H1 (cell line): ENCODE measurements at regions not wholly inside any gene's neighbourhood (a gene's known extent, or its start where the extent isn't known, plus 50 kb on each side); places are given as distances from the start of the nearest gene placed in this dataset.

Source experiments
- CTCF ChIA-PET: fragments of 300-600 bp; sonication (Branson Sonifier 250); formaldehyde crosslinking; loops from one replicate; lab custom pipeline; 2021; ENCODE audit not compliant: partially characterized antibody; lab: Charles Lee
- POLR2A ChIA-PET: fragments of 300-600 bp; sonication (Branson Sonifier 250); formaldehyde crosslinking; loops from one replicate; lab custom pipeline; 2021; ENCODE audit warnings: inconsistent platforms; ENCODE audit not compliant: partially characterized antibody; lab: Charles Lee
- DNase-seq, 2 experiments: peaks; one replicate each; pipeline versions ENCODE4 v3.0.0 to v3.0.0-alpha.2; 2010 to 2022; ENCODE audit warnings: low spot score in 2 of 2, low read depth in 1 of 2, mixed read lengths in 1 of 2
- FAIRE-seq: peaks from 2 replicates; lab custom pipeline; 2011; peaks lifted over from hg19 to GRCh38; lab: Jason Lieb, UNC
- H2AFZ ChIP-seq: 2 replicates; pipeline ENCODE4 v1.8.1; 2012; ENCODE audit warnings: low read length, inconsistent platforms
- H2AK5ac ChIP-seq: 2 replicates; pipeline ENCODE4 v1.6.1; 2013; ENCODE audit warnings: low read depth, low read length
- H2BK120ac ChIP-seq: replicated peaks from 2 replicates; pipeline ENCODE3; 2013; ENCODE audit warnings: low read depth, low read length, inconsistent platforms
- H2BK12ac ChIP-seq: 2 replicates; pipeline ENCODE4 v1.6.1; 2013; ENCODE audit warnings: low read depth, low read length
- H2BK15ac ChIP-seq: 2 replicates; pipeline ENCODE4 v1.6.1; 2013; ENCODE audit warnings: low read length
- H2BK20ac ChIP-seq: 2 replicates; pipeline ENCODE4 v1.6.1; 2013; ENCODE audit warnings: low read length
- H2BK5ac ChIP-seq: 2 replicates; pipeline ENCODE4 v1.6.1; 2013; ENCODE audit warnings: low read depth, low read length
- H3K14ac ChIP-seq: 2 replicates; pipeline ENCODE4 v1.6.1; 2013; ENCODE audit warnings: inconsistent platforms; ENCODE audit not compliant: insufficient read length
- H3K18ac ChIP-seq: 2 replicates; pipeline ENCODE4 v1.6.1; 2013; ENCODE audit warnings: low read length; ENCODE audit errors: extremely low read depth
- H3K23ac ChIP-seq: 2 replicates; pipeline ENCODE4 v1.6.1; 2013; ENCODE audit warnings: inconsistent platforms; ENCODE audit not compliant: insufficient read length
- H3K23me2 ChIP-seq: 2 replicates; pipeline ENCODE4 v1.6.1; 2013; ENCODE audit warnings: low read depth, low read length
- H3K27ac ChIP-seq: 2 replicates; pipeline ENCODE4 v1.6.1; 2011; ENCODE audit warnings: low read depth, low read length, inconsistent platforms
- H3K27me3 ChIP-seq, 4 experiments: replicated peaks in 1 of 4; 1 replicate in 1 of 4; 2 replicates in 3 of 4; pipeline versions ENCODE4 v1.6.1 to v1.8.1; 2011 to 2013; ENCODE audit warnings: low read length in 3 of 4, mild to moderate bottlenecking in 3 of 4, inconsistent platforms in 2 of 4, mixed read lengths in 2 of 4, moderate library complexity in 1 of 4; ENCODE audit not compliant: control insufficient read depth in 3 of 4, insufficient read depth in 3 of 4; ENCODE audit errors: extremely low read depth in 1 of 4
- H3K36me3 ChIP-seq, 4 experiments: 2 replicates each; pipeline versions ENCODE4 v1.6.1 to v1.8.1; 2011 to 2013; ENCODE audit warnings: mild to moderate bottlenecking in 4 of 4, low read length in 3 of 4, moderate library complexity in 2 of 4, control low read depth in 1 of 4, inconsistent platforms in 1 of 4; ENCODE audit not compliant: insufficient read depth in 4 of 4, control insufficient read depth in 2 of 4
- H3K4ac ChIP-seq: replicated peaks from 2 replicates; pipeline ENCODE3; 2013; ENCODE audit warnings: low read length, low read depth, mixed read lengths, inconsistent platforms; ENCODE audit not compliant: insufficient read length
- H3K4me1 ChIP-seq, 4 experiments: replicated peaks in 1 of 4; 1 replicate in 1 of 4; 2 replicates in 3 of 4; pipeline versions ENCODE4 v1.6.1 to v1.8.1; 2011 to 2013; ENCODE audit warnings: low read length in 3 of 4, inconsistent platforms in 2 of 4, mixed read lengths in 1 of 4; ENCODE audit not compliant: insufficient read depth in 4 of 4, control insufficient read depth in 3 of 4
- H3K4me2 ChIP-seq, 2 experiments: 2 replicates each; pipeline versions ENCODE4 v1.6.1 to v1.8.1; 2011 to 2013; ENCODE audit warnings: low read depth in 2 of 2, low read length in 2 of 2, control low read depth in 1 of 2, inconsistent platforms in 1 of 2, mild to moderate bottlenecking in 1 of 2; ENCODE audit not compliant: insufficient read depth in 1 of 2
- H3K4me3 ChIP-seq, 4 experiments: fragments of 200-600, 300-600 bp in 1 of 4; sonication (generic), shearing (Covaris generic), sonication (Bioruptor Twin) in 1 of 4; 2 replicates each; pipeline versions ENCODE4 v1.5.1 to v1.8.1; 2011 to 2016; ENCODE audit warnings: low read length in 4 of 4, low read depth in 3 of 4, control low read depth in 2 of 4, inconsistent platforms in 2 of 4, mild to moderate bottlenecking in 2 of 4, mixed read lengths in 1 of 4, moderate library complexity in 1 of 4; ENCODE audit not compliant: insufficient read depth in 2 of 4; ENCODE audit errors: extremely low read depth in 1 of 4
- H3K56ac ChIP-seq: replicated peaks from 2 replicates; pipeline ENCODE3; 2013; ENCODE audit warnings: low read depth, mild to moderate bottlenecking, mixed read lengths, low read length, inconsistent platforms; ENCODE audit not compliant: insufficient read length
- H3K79me1 ChIP-seq: 2 replicates; pipeline ENCODE4 v1.6.1; 2013; ENCODE audit warnings: low read depth, low read length, control low read depth
- H3K79me2 ChIP-seq, 2 experiments: 2 replicates each; pipeline versions ENCODE4 v1.6.1 to v1.8.1; 2012 to 2013; ENCODE audit warnings: low read length in 2 of 2, mild to moderate bottlenecking in 2 of 2, inconsistent platforms in 1 of 2; ENCODE audit not compliant: insufficient read depth in 2 of 2, control insufficient read depth in 1 of 2
- H3K9ac ChIP-seq, 4 experiments: replicated peaks in 1 of 4; 1 replicate in 1 of 4; 2 replicates in 3 of 4; pipeline versions ENCODE4 v1.6.1 to v1.8.1; 2011 to 2013; ENCODE audit warnings: low read depth in 3 of 4, low read length in 3 of 4, control low read depth in 2 of 4, mild to moderate bottlenecking in 2 of 4, moderate library complexity in 2 of 4, inconsistent platforms in 1 of 4; ENCODE audit errors: extremely low read depth in 1 of 4
- H3K9me3 ChIP-seq, 2 experiments: 2 replicates each; pipeline versions ENCODE4 v1.6.1 to v1.8.1; 2012 to 2013; ENCODE audit warnings: mild to moderate bottlenecking in 2 of 2, moderate library complexity in 2 of 2, control low read depth in 1 of 2, inconsistent platforms in 1 of 2, low read depth in 1 of 2, low read length in 1 of 2, mixed read lengths in 1 of 2; ENCODE audit not compliant: insufficient read depth in 2 of 2
- H4K20me1 ChIP-seq, 2 experiments: replicated peaks in 1 of 2; 2 replicates each; pipeline versions ENCODE3 to v1.8.1; 2011 to 2013; ENCODE audit warnings: inconsistent platforms in 2 of 2, low read length in 2 of 2, mild to moderate bottlenecking in 1 of 2; ENCODE audit not compliant: insufficient read depth in 2 of 2, control insufficient read depth in 1 of 2
- H4K5ac ChIP-seq: 2 replicates; pipeline ENCODE4 v1.6.1; 2013; ENCODE audit warnings: low read length, low read depth, mixed read lengths, inconsistent platforms; ENCODE audit not compliant: insufficient read length
- H4K8ac ChIP-seq: 2 replicates; pipeline ENCODE4 v1.8.0; 2013; ENCODE audit warnings: mild to moderate bottlenecking, moderate library complexity, low read length, inconsistent platforms; ENCODE audit not compliant: insufficient read depth; ENCODE audit errors: extremely low read depth
- H4K91ac ChIP-seq: replicated peaks from 2 replicates; pipeline ENCODE3; 2013; ENCODE audit warnings: low read length, mixed read lengths, inconsistent platforms; ENCODE audit not compliant: insufficient read length
- BCL11A ChIP-seq, 2 experiments: IDR thresholded peaks; one replicate each; pipeline ENCODE4 v1.6.1; 2011; ENCODE audit warnings: low read depth in 2 of 2, low read length in 2 of 2, mild to moderate bottlenecking in 2 of 2
- BRCA1 ChIP-seq: IDR thresholded peaks from 2 replicates; pipeline ENCODE4 v1.6.1; 2012; ENCODE audit warnings: low read depth, low read length, improper control_type of control experiment
- CREB1 ChIP-seq: IDR thresholded peaks from 2 replicates; pipeline ENCODE4 v1.6.1; 2012; ENCODE audit warnings: inconsistent platforms
- CTBP2 ChIP-seq: IDR thresholded peaks from 2 replicates; pipeline ENCODE4 v1.7.0; 2011; ENCODE audit warnings: borderline replicate concordance, mild to moderate bottlenecking, moderate library complexity, mixed read lengths, low read length; ENCODE audit not compliant: insufficient read depth, insufficient read length
- EP300 ChIP-seq, 2 experiments: IDR thresholded peaks; 1 replicate in 1 of 2; 2 replicates in 1 of 2; pipeline ENCODE4 v1.6.1; 2011 to 2012; ENCODE audit warnings: low read depth in 2 of 2, low read length in 2 of 2, mild to moderate bottlenecking in 2 of 2, borderline replicate concordance in 1 of 2, inconsistent platforms in 1 of 2, moderate library complexity in 1 of 2
- GABPA ChIP-seq: IDR thresholded peaks from 2 replicates; pipeline ENCODE4 v1.6.1; 2011; ENCODE audit warnings: mild to moderate bottlenecking, low read length, moderate library complexity, borderline replicate concordance; ENCODE audit not compliant: insufficient read depth
- KDM4A ChIP-seq: IDR thresholded peaks from one replicate; pipeline ENCODE4 v1.7.1; 2012; ENCODE audit warnings: low read depth, mild to moderate bottlenecking, moderate library complexity, low read length, inconsistent platforms; ENCODE audit not compliant: severe bottlenecking
- NRF1 ChIP-seq: IDR thresholded peaks from 2 replicates; pipeline ENCODE4 v1.6.1; 2011; ENCODE audit warnings: mild to moderate bottlenecking, low read depth, low read length, improper control_type of control experiment
- POU5F1 ChIP-seq: IDR thresholded peaks from 2 replicates; pipeline ENCODE4 v1.6.1; 2011; ENCODE audit warnings: low read depth, mild to moderate bottlenecking, low read length, moderate library complexity
- SIX5 ChIP-seq: IDR thresholded peaks from 2 replicates; pipeline ENCODE4 v1.6.1; 2011; ENCODE audit warnings: mild to moderate bottlenecking, low read depth, low read length
- TAF1 ChIP-seq: IDR thresholded peaks from 2 replicates; pipeline ENCODE4 v1.6.1; 2011; ENCODE audit warnings: mild to moderate bottlenecking, low read depth, low read length
- WGBS, 2 experiments: shearing (Covaris generic) in 1 of 2; methylation state at CpG; one replicate each; pipeline versions ENCODE4 v1.1.6 to v1.1.7; 2013 to 2015; ENCODE audit warnings: low lambda C conversion rate in 2 of 2, mixed read lengths in 2 of 2, inconsistent platforms in 1 of 2, low coverage in 1 of 2, missing lambda C conversion rate in 1 of 2; ENCODE audit not compliant: insufficient replicate concordance in 2 of 2, insufficient coverage in 1 of 2, insufficient read length in 1 of 2; ENCODE audit errors: extremely low coverage in 1 of 2, missing lambda C conversion rate in 1 of 2; 5-methylcytosine and 5-hydroxymethylcytosine counted together

DNA sequence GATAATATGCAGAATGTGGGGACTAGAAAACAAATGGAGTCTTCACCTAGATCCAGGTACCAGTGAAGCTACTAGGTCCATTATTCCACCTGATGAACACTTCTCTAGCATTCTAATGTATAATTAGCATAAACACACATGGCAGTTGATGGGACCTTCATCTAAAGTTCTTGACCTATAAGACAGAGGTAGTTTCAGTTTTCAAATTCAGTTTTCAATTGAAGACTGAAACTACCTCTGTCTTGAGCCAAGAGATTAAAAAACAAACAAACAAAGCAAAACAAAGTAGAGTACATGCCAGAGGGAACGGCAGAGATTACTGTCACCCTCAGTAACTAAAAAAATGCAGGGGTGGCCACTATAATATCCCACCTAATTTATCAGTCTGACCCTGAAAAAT lies 199.9 kb upstream of the NEIL3 start:
- Histone ChIP-seq H3K4me1 (no peaks in the 10 kb centered on the region), H3K18ac (no peak overlapping the region), H2BK5ac (no peak overlapping the region), H3K23me2 (no peaks in the 10 kb centered on the region), H3K27ac (no peak overlapping the region), H3K56ac (no peak overlapping the region), H3K79me1 (no peaks in the 10 kb centered on the region), H4K8ac (no peak overlapping the region), H3K79me2 (no peaks in the 10 kb centered on the region), H2AFZ (no peak overlapping the region), H2BK15ac (no peak overlapping the region), H3K4me2 (no peak overlapping the region), H4K20me1 (no peaks in the 10 kb centered on the region), H2BK120ac (no peak overlapping the region), H3K9me3 (no peaks in the 10 kb centered on the region; a peak in 1 of 4 replicates), H3K27me3 (no peaks in the 10 kb centered on the region), H2BK20ac (no peak overlapping the region), H3K23ac (no peak overlapping the region), H3K9ac (no peak overlapping the region), H3K36me3 (no peaks in the 10 kb centered on the region), H4K91ac (no peak overlapping the region), H2BK12ac (no peak overlapping the region), H3K4me3 (no peak overlapping the region), H2AK5ac (no peak overlapping the region), H3K4ac (no peak overlapping the region), H4K5ac (no peak overlapping the region), H3K14ac (no peak overlapping the region)
- TF ChIP-seq BRCA1 (no peak), TAF1 (no peak), SIX5 (no peak), POU5F1 (no peak), CTBP2 (no peak), NRF1 (no peak), CREB1 (no peak), GABPA (no peak), KDM4A (no peak), EP300 (IDR thresholded peaks at IDR 0.05; ENCODE audit: borderline replicate concordance in 1 of 2, low read depth in 2 of 2, low read length in 2 of 2) (no peak), BCL11A (IDR thresholded peaks at IDR 0.05; ENCODE audit: low read depth in 2 of 2, low read length in 2 of 2) (no peak)
- FAIRE-seq: no peak
- DNase-seq: no peak
- ChIA-PET POLR2A (no interaction called here), CTCF (interaction anchor here (1.1 to 2.4 kb wide), 2 partner anchors 141 to 271 kb away, joined by 3 to 5 read pairs; no protein-coding TSS in a partner anchor)
- WGBS, 2 experiments: 89% methylated on average over 1 of the region's 1 CpG; no CpG with 5 or more reads in 1 of the 2 experiments
